Liver (tissue), 8 donors: ENCODE measurements at regions not wholly inside any gene's neighbourhood (a gene's known extent, or its start where the extent isn't known, plus 50 kb on each side); places are given as distances from the start of the nearest gene placed in this dataset.
A peak's percentile ranks its signal among the peaks of the same experiment; 100 is the strongest.

Experiments
- DNase-seq: peaks from one replicate; pipeline ENCODE4 v3.0.0-alpha.2; 2017; ENCODE audit warnings: low spot score
- H3K27ac ChIP-seq, 2 donors: one replicate each; pipeline ENCODE4 v1.7.0; 2013; ENCODE audit warnings: inconsistent platforms in 2 of 2, low read length in 2 of 2, control low read depth in 1 of 2, low read depth in 1 of 2, mild to moderate bottlenecking in 1 of 2
- H3K27me3 ChIP-seq, 4 donors: one replicate each; pipeline versions ENCODE4 v1.6.1 to v1.7.0; 2013; ENCODE audit warnings: low read length in 3 of 4, inconsistent platforms in 1 of 4, mild to moderate bottlenecking in 1 of 4, moderate library complexity in 1 of 4; ENCODE audit not compliant: control insufficient read depth in 4 of 4, insufficient read depth in 4 of 4
- H3K36me3 ChIP-seq, 4 donors: one replicate each; pipeline versions ENCODE4 v1.6.1 to v1.7.0; 2013; ENCODE audit warnings: low read length in 3 of 4, mild to moderate bottlenecking in 3 of 4, low read depth in 1 of 4, moderate library complexity in 1 of 4; ENCODE audit not compliant: control insufficient read depth in 4 of 4, insufficient read depth in 3 of 4
- H3K4me1 ChIP-seq, 4 donors: one replicate each; pipeline versions ENCODE4 v1.6.1 to v1.7.0; 2013; ENCODE audit warnings: low read length in 3 of 4, mild to moderate bottlenecking in 3 of 4, moderate library complexity in 1 of 4; ENCODE audit not compliant: control insufficient read depth in 4 of 4, insufficient read depth in 4 of 4
- H3K4me3 ChIP-seq, 3 donors: one replicate each; pipeline versions ENCODE4 v1.6.1 to v1.7.0; 2013; ENCODE audit warnings: low read length in 3 of 3, control low read depth in 1 of 3, low read depth in 1 of 3, mild to moderate bottlenecking in 1 of 3
- H3K9ac ChIP-seq, 2 donors: one replicate each; pipeline ENCODE4 v1.7.0; 2013; ENCODE audit warnings: low read length in 2 of 2, mild to moderate bottlenecking in 2 of 2, moderate library complexity in 2 of 2, control low read depth in 1 of 2, low read depth in 1 of 2
- H3K9me3 ChIP-seq, 4 donors: one replicate each; pipeline versions ENCODE4 v1.6.1 to v1.7.0; 2013; ENCODE audit warnings: low read length in 3 of 4; ENCODE audit not compliant: control insufficient read depth in 4 of 4
- ATF3 ChIP-seq: IDR thresholded peaks from 2 replicates; pipeline ENCODE4 v1.6.1; 2016; ENCODE audit warnings: antibody characterized with exemption
- CTCF ChIP-seq: fragments of 150-350 bp; IDR thresholded peaks from 2 replicates; pipeline ENCODE4 v1.5.1; 2017; ENCODE audit warnings: improper control_type of control experiment, low read depth, low read length; ENCODE audit not compliant: missing input control
- EGR1 ChIP-seq, 2 donors: IDR thresholded peaks; 2 replicates each; pipeline ENCODE4 v1.6.1; 2016 to 2018; ENCODE audit warnings: antibody characterized with exemption in 2 of 2, low read depth in 2 of 2
- FOXA1 ChIP-seq: IDR thresholded peaks from 2 replicates; pipeline ENCODE4 v1.6.1; 2016; ENCODE audit warnings: antibody characterized with exemption
- FOXA2 ChIP-seq: IDR thresholded peaks from 2 replicates; pipeline ENCODE4 v1.6.1; 2016; ENCODE audit warnings: antibody characterized with exemption
- GABPA ChIP-seq, 2 donors: IDR thresholded peaks in 1 of 2; conservative IDR thresholded peaks in 1 of 2; 2 replicates each; pipeline ENCODE4 v1.6.1; 2016; ENCODE audit warnings: antibody characterized with exemption in 2 of 2, mild to moderate bottlenecking in 1 of 2, moderate library complexity in 1 of 2
- HNF4A ChIP-seq, 2 donors: conservative IDR thresholded peaks; 2 replicates each; pipeline ENCODE4 v1.6.1; 2016; ENCODE audit warnings: antibody characterized with exemption in 2 of 2, mild to moderate bottlenecking in 2 of 2
- HNF4G ChIP-seq: IDR thresholded peaks from 2 replicates; pipeline ENCODE4 v1.6.1; 2016; ENCODE audit warnings: antibody characterized with exemption
- JUND ChIP-seq, 2 donors: IDR thresholded peaks; 2 replicates each; pipeline ENCODE4 v1.6.1; 2016; ENCODE audit warnings: antibody characterized with exemption in 2 of 2
- MAX ChIP-seq: IDR thresholded peaks from 2 replicates; pipeline ENCODE4 v1.6.1; 2016; ENCODE audit warnings: antibody characterized with exemption
- NR2F2 ChIP-seq: IDR thresholded peaks from 2 replicates; pipeline ENCODE4 v1.6.1; 2016; ENCODE audit warnings: antibody characterized with exemption
- RAD21 ChIP-seq, 2 donors: IDR thresholded peaks; 2 replicates each; pipeline ENCODE4 v1.6.1; 2016; ENCODE audit warnings: antibody characterized with exemption in 2 of 2, mild to moderate bottlenecking in 2 of 2
- RXRA ChIP-seq, 2 donors: IDR thresholded peaks; 2 replicates each; pipeline ENCODE4 v1.6.1; 2017 to 2018; ENCODE audit warnings: antibody characterized with exemption in 2 of 2, mild to moderate bottlenecking in 1 of 2
- SP1 ChIP-seq: IDR thresholded peaks from 2 replicates; pipeline ENCODE4 v1.6.1; 2018; ENCODE audit warnings: antibody characterized with exemption, mild to moderate bottlenecking
- TAF1 ChIP-seq: conservative IDR thresholded peaks from 2 replicates; pipeline ENCODE4 v1.6.1; 2016; ENCODE audit warnings: antibody characterized with exemption, mild to moderate bottlenecking
- YY1 ChIP-seq: IDR thresholded peaks from 2 replicates; pipeline ENCODE4 v1.6.1; 2016; ENCODE audit warnings: antibody characterized with exemption, mild to moderate bottlenecking
- ZBTB33 ChIP-seq: IDR thresholded peaks from 2 replicates; pipeline ENCODE4 v1.6.1; 2016; ENCODE audit warnings: antibody characterized with exemption
- WGBS: extraction: QIAGEN DNeasy Blood & Tissue Kit; methylation state at CpG from one replicate; pipeline ENCODE4 v1.1.7; 2013; 5-methylcytosine and 5-hydroxymethylcytosine counted together
- TF ChIP-seq, protein P1 (sequence below): IDR thresholded peaks from 2 replicates; pipeline ENCODE4 v1.6.1; 2016; ENCODE audit warnings: antibody characterized with exemption, mild to moderate bottlenecking
- donor health status: healthy.
- donor health status: healthy.
- donor health status: healthy.
- donor health status: healthy.
- donor health status: healthy.

DNA sequence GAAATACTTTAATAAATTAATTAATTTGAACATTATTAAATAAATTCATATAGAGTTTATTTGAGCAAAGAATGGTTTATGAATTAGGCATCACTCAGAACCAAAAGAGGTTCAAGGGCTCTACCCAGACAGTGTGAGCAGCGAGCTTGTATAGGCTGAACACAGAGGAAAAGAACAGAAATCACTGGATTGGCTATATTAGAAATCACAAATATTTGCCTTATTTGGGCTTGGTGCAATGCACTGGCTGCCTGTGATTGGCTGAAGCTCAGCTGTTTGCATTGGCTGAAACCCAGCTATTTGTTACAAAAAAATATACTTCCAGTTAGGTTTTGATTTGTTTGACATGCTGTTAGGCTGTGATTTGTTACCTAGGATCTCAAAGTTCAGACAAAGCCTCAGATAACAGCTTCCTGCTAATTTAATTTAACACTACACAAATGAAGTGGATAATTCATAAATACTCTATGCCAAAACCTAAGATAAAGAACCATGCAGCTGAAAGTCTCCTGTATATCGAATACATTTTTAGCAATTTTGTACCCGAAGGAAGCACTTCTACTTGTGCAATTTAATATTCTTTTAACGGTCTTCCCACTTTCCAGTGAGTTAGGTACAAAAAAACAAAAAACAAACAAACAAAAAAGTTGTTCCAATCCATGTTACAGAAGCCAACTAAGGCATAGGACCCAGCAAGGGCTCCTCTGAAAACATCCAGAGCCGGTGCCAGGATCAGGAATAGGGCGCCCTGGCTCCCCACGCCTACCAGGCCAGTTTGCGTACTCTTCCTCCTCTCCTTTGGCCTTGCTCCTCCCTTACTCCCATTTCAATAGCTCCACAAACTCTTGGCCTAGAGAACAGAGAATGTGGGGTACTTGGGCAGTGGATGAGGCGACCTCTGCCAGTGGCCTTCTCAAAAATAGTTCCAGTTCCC lies 179.1 kb downstream of the DUSP10 start:
- H3K4me3 ChIP-seq, result no peak overlapping the region
- H3K27me3 ChIP-seq, result no peaks in the 10 kb centered on the region
- DNase-seq, result no peak
- WGBS, result 39% methylated on average over 9 of the region's 9 CpGs
- TF ChIP-seq SP1 (peak; percentile 58), FOXA1 (peak; percentile 61), JUND (IDR thresholded peaks at IDR 0.05) (peak in 1 of 2 donors; percentile 19), ZBTB33 (no peak), HNF4G (peak; percentile 34), RAD21 (IDR thresholded peaks at IDR 0.05) (peak in 1 of 2 donors; percentile 6), YY1 (peak; percentile 6), MAX (no peak), RXRA (IDR thresholded peaks at IDR 0.05) (peak in 1 of 2 donors; percentile 22), HNF4A (conservative IDR thresholded peaks at IDR 0.05) (peak; percentile 62 to 78), FOXA2 (peak; percentile 82), NR2F2 (no peak), TAF1 (peak; percentile 77), ATF3 (peak; percentile 14), GABPA (IDR thresholded peaks at IDR 0.05 in 1 of 2, conservative IDR thresholded peaks at IDR 0.05 in 1 of 2) (no peak), EGR1 (IDR thresholded peaks at IDR 0.05; ENCODE audit: low read depth in 2 of 2) (peak in 1 of 2 donors; percentile 25), CTCF (no peak)
- TF ChIP-seq, protein P1, sequence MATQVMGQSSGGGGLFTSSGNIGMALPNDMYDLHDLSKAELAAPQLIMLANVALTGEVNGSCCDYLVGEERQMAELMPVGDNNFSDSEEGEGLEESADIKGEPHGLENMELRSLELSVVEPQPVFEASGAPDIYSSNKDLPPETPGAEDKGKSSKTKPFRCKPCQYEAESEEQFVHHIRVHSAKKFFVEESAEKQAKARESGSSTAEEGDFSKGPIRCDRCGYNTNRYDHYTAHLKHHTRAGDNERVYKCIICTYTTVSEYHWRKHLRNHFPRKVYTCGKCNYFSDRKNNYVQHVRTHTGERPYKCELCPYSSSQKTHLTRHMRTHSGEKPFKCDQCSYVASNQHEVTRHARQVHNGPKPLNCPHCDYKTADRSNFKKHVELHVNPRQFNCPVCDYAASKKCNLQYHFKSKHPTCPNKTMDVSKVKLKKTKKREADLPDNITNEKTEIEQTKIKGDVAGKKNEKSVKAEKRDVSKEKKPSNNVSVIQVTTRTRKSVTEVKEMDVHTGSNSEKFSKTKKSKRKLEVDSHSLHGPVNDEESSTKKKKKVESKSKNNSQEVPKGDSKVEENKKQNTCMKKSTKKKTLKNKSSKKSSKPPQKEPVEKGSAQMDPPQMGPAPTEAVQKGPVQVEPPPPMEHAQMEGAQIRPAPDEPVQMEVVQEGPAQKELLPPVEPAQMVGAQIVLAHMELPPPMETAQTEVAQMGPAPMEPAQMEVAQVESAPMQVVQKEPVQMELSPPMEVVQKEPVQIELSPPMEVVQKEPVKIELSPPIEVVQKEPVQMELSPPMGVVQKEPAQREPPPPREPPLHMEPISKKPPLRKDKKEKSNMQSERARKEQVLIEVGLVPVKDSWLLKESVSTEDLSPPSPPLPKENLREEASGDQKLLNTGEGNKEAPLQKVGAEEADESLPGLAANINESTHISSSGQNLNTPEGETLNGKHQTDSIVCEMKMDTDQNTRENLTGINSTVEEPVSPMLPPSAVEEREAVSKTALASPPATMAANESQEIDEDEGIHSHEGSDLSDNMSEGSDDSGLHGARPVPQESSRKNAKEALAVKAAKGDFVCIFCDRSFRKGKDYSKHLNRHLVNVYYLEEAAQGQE, result peak; percentile 71
- no peaks in the 10 kb centered on the region for H3K9me3 ChIP-seq
- peaks cover 5 to 22% (median 11%) of the 10 kb centered on the region in 4 donors for H3K4me1 ChIP-seq
- peak overlapping the region in 1 of 2 donors; percentile 45 for H3K9ac ChIP-seq
- no peaks in the 10 kb centered on the region for H3K36me3 ChIP-seq
- H3K27ac ChIP-seq, result peak overlapping the region; percentile 85 to 86
